Neutrophil (primary cell): ENCODE measurements at regions not wholly inside any gene's neighbourhood (a gene's known extent, or its start where the extent isn't known, plus 50 kb on each side); places are given as distances from the start of the nearest gene placed in this dataset.

Experiments used
- H3K27ac ChIP-seq: fragments of 200-600 bp; sonication (generic); 2 replicates; pipeline ENCODE4 v1.5.1; 2016; ENCODE audit warnings: mild to moderate bottlenecking, moderate library complexity
- H3K27me3 ChIP-seq: fragments of 200-600 bp; sonication (generic); 2 replicates; pipeline ENCODE4 v1.6.0; 2016; ENCODE audit warnings: mild to moderate bottlenecking
- H3K36me3 ChIP-seq: fragments of 200-600 bp; sonication (generic); 2 replicates; pipeline ENCODE4 v1.5.1; 2017
- H3K4me1 ChIP-seq, 2 experiments: fragments of 200-600 bp in 1 of 2; sonication (generic) in 1 of 2; 1 replicate in 1 of 2; 2 replicates in 1 of 2; pipeline versions ENCODE4 v1.5.1 to v1.6.1; 2013 to 2016; ENCODE audit warnings: low read depth in 1 of 2, low read length in 1 of 2, mild to moderate bottlenecking in 1 of 2, moderate library complexity in 1 of 2; ENCODE audit not compliant: control insufficient read depth in 1 of 2, insufficient read depth in 1 of 2
- H3K4me3 ChIP-seq, 2 experiments: fragments of 200-600 bp in 1 of 2; sonication (generic) in 1 of 2; 1 replicate in 1 of 2; 2 replicates in 1 of 2; pipeline ENCODE4 v1.5.1; 2013 to 2016; ENCODE audit warnings: low read depth in 1 of 2, low read length in 1 of 2, mild to moderate bottlenecking in 1 of 2, moderate library complexity in 1 of 2
- H3K9me3 ChIP-seq: fragments of 200-600 bp; sonication (generic); 2 replicates; pipeline ENCODE4 v1.5.1; 2016
- CTCF ChIP-seq: fragments of 200-600 bp; sonication (generic); IDR thresholded peaks from 2 replicates; pipeline ENCODE4 v1.5.1; 2016; ENCODE audit warnings: antibody characterized with exemption

- Histone ChIP-seq H3K4me1 (peaks cover 0 to 13% of the 10 kb centered on the region in 2 experiments), H3K4me3 (no peak overlapping the region), H3K27me3 (no peaks in the 10 kb centered on the region), H3K36me3 (no peaks in the 10 kb centered on the region), H3K27ac (no peak overlapping the region), H3K9me3 (no peaks in the 10 kb centered on the region)
- no peak for TF ChIP-seq CTCF
These were observed 158.5 kb upstream of the FGGY start for GRCh38 chr1:59138402-59138801.

GRCh38 chr1:59139396-59139795, 157.5 kb upstream of the FGGY start:
- TF ChIP-seq CTCF = no peak
- no peaks in the 10 kb centered on the region for H3K36me3 ChIP-seq
- H3K27me3 ChIP-seq = no peaks in the 10 kb centered on the region
- no peak overlapping the region for H3K27ac ChIP-seq
- peaks cover 0 to 13% of the 10 kb centered on the region in 2 experiments for H3K4me1 ChIP-seq
- no peak overlapping the region for H3K4me3 ChIP-seq
- H3K9me3 ChIP-seq = no peaks in the 10 kb centered on the region

GRCh38 chr1:59141267-59141863, 155.5 kb upstream of the FGGY start:
- Histone ChIP-seq H3K27ac (no peak overlapping the region), H3K27me3 (peaks cover 9% of the 10 kb centered on the region), H3K4me1 (peaks cover 0 to 14% of the 10 kb centered on the region in 2 experiments)

GRCh38 chr1:59142311-59143132, 154.4 kb upstream of the FGGY start:
- Histone ChIP-seq H3K36me3 (no peaks in the 10 kb centered on the region), H3K4me3 (no peak overlapping the region), H3K27ac (no peak overlapping the region), H3K9me3 (no peaks in the 10 kb centered on the region), H3K4me1 (peaks cover 0 to 18% of the 10 kb centered on the region in 2 experiments), H3K27me3 (peaks cover 21% of the 10 kb centered on the region)
- TF ChIP-seq CTCF = no peak

More at GRCh38 chr1:59141267-59141863, 155.5 kb upstream of the FGGY start:
- Histone ChIP-seq H3K36me3 (no peaks in the 10 kb centered on the region), H3K4me3 (no peak overlapping the region), H3K9me3 (no peaks in the 10 kb centered on the region)
- TF ChIP-seq CTCF = no peak

- no peaks in the 10 kb centered on the region for H3K36me3 ChIP-seq
- H3K27ac ChIP-seq = no peak overlapping the region
- no peak for TF ChIP-seq CTCF
- H3K4me3 ChIP-seq = no peak overlapping the region
- H3K9me3 ChIP-seq = no peaks in the 10 kb centered on the region
- H3K4me1 ChIP-seq = peaks cover 0 to 16% of the 10 kb centered on the region in 2 experiments
- peaks cover 27% of the 10 kb centered on the region for H3K27me3 ChIP-seq
These were observed 153.8 kb upstream of the FGGY start for GRCh38 chr1:59143133-59143487.
